Erythroblast (primary cell): ENCODE measurements at regions not wholly inside any gene's neighbourhood (a gene's known extent, or its start where the extent isn't known, plus 50 kb on each side); places are given as distances from the start of the nearest gene placed in this dataset.

Experiments used
- GATA1 ChIP-seq: IDR thresholded peaks from 2 replicates; pipeline ENCODE4 v1.6.1; 2011; ENCODE audit warnings: low read depth, mild to moderate bottlenecking, control low read depth, low read length, moderate library complexity
- POLR2A ChIP-seq: IDR thresholded peaks from 2 replicates; pipeline ENCODE4 v1.6.1; 2011; ENCODE audit warnings: mild to moderate bottlenecking, low read length

- no peak for TF ChIP-seq POLR2A
- TF ChIP-seq GATA1, result no peak
Measured at GRCh38 chr4:14343961-14344360, 658.3 kb upstream of the CPEB2 start.
